Neural crest cell (in vitro differentiated cells): ENCODE measurements at regions not wholly inside any gene's neighbourhood (a gene's known extent, or its start where the extent isn't known, plus 50 kb on each side); places are given as distances from the start of the nearest gene placed in this dataset.
A peak's percentile ranks its signal among the peaks of the same experiment; 100 is the strongest.
"Not testable (repeated sequence)": the region's sequence is repeated elsewhere in the genome, so short reads cannot be mapped to it uniquely, and the experiment has no call there.

Experiments used
- DNase-seq: peaks from one replicate; pipeline ENCODE4 v3.0.0; 2021; ENCODE audit warnings: low read depth, mixed read lengths, low spot score
- H3K27ac Mint-ChIP-seq: one replicate; pipeline ENCODE4 v1.8.0; 2021; ENCODE audit warnings: mild to moderate bottlenecking, mixed read lengths; ENCODE audit not compliant: unreplicated experiment
- H3K27me3 Mint-ChIP-seq: 2 replicates; pipeline ENCODE4 v1.8.0; 2021; ENCODE audit warnings: low read depth, mild to moderate bottlenecking, mixed read lengths
- H3K36me3 Mint-ChIP-seq: 2 replicates; pipeline ENCODE4 v1.8.0; 2021; ENCODE audit warnings: low read depth, mild to moderate bottlenecking, mixed read lengths
- H3K4me1 Mint-ChIP-seq: 2 replicates; pipeline ENCODE4 v1.8.0; 2021; ENCODE audit warnings: mixed read lengths
- H3K4me3 Mint-ChIP-seq: one replicate; pipeline ENCODE4 v1.8.0; 2021; ENCODE audit warnings: mild to moderate bottlenecking, mixed read lengths
- H3K9me3 Mint-ChIP-seq: 2 replicates; pipeline ENCODE4 v1.8.0; 2021; ENCODE audit warnings: mixed read lengths
- CTCF ChIP-seq: fragments of 200-600 bp; sonication (generic); conservative IDR thresholded peaks from 2 replicates; pipeline ENCODE4 v1.5.0; 2021; ENCODE audit warnings: antibody characterized with exemption, mild to moderate bottlenecking

- DNase-seq, result no peak
- H3K9me3 Mint-ChIP-seq, result peaks cover 7% of the 10 kb centered on the region
- no peak for TF ChIP-seq CTCF
- peaks cover 16% of the 10 kb centered on the region for H3K4me1 Mint-ChIP-seq
- no peak overlapping the region for H3K4me3 Mint-ChIP-seq
- no peaks in the 10 kb centered on the region for H3K27me3 Mint-ChIP-seq
- H3K27ac Mint-ChIP-seq, result peak overlapping the region; percentile 45
- H3K36me3 Mint-ChIP-seq, result peaks cover 6% of the 10 kb centered on the region
Measured at GRCh38 chr5:89827359-89827758, 582.2 kb downstream of the CETN3 start.

- Mint-ChIP-seq H3K4me1 (peaks cover 18% of the 10 kb centered on the region), H3K4me3 (no peak overlapping the region), H3K36me3 (peaks cover 8% of the 10 kb centered on the region), H3K27ac (no peak overlapping the region), H3K27me3 (no peaks in the 10 kb centered on the region), H3K9me3 (peaks cover 9% of the 10 kb centered on the region)
- TF ChIP-seq CTCF, result no peak
- no peak for DNase-seq
Measured at GRCh38 chr5:89826938-89827337, 582.6 kb downstream of the CETN3 start.

- Mint-ChIP-seq H3K27me3 (no peaks in the 10 kb centered on the region), H3K36me3 (peaks cover 8% of the 10 kb centered on the region), H3K4me3 (no peak overlapping the region), H3K27ac (peak overlapping the region; percentile 72), H3K4me1 (peaks cover 18% of the 10 kb centered on the region), H3K9me3 (peaks cover 15% of the 10 kb centered on the region)
- TF ChIP-seq CTCF, result no peak
- DNase-seq, result no peak
Measured at GRCh38 chr5:89823046-89823445, 586.5 kb downstream of the CETN3 start.

GRCh38 chr5:89817841-89818240 lies 591.7 kb downstream of the CETN3 start:
- Mint-ChIP-seq H3K9me3 (peaks cover 13% of the 10 kb centered on the region), H3K27me3 (no peaks in the 10 kb centered on the region), H3K4me1 (peaks cover 6% of the 10 kb centered on the region), H3K4me3 (no peak overlapping the region), H3K36me3 (peaks cover 4% of the 10 kb centered on the region), H3K27ac (no peak overlapping the region)
- DNase-seq, result no peak
- TF ChIP-seq CTCF, result no peak

GRCh38 chr5:89816038-89816437 lies 593.5 kb downstream of the CETN3 start:
- Mint-ChIP-seq H3K4me1 (no peaks in the 10 kb centered on the region), H3K27ac (no peak overlapping the region), H3K36me3 (no peaks in the 10 kb centered on the region), H3K4me3 (no peak overlapping the region), H3K9me3 (peaks cover 8% of the 10 kb centered on the region), H3K27me3 (no peaks in the 10 kb centered on the region)
- no peak for TF ChIP-seq CTCF
- no peak for DNase-seq

- not testable (repeated sequence) for H3K4me3 Mint-ChIP-seq, H3K27ac Mint-ChIP-seq, DNase-seq, H3K27me3 Mint-ChIP-seq, H3K4me1 Mint-ChIP-seq
- Mint-ChIP-seq H3K36me3 (peaks cover 14% of the 10 kb centered on the region), H3K9me3 (peaks cover 11% of the 10 kb centered on the region)
Measured at GRCh38 chr5:89800735-89801134, 608.8 kb downstream of the CETN3 start.

GRCh38 chr5:89794504-89794903 lies 615.1 kb downstream of the CETN3 start:
- not testable (repeated sequence) for H3K27ac Mint-ChIP-seq, H3K4me1 Mint-ChIP-seq, H3K36me3 Mint-ChIP-seq

GRCh38 chr5:89779734-89780133 lies 629.8 kb downstream of the CETN3 start:
- DNase-seq, H3K27ac Mint-ChIP-seq, H3K4me3 Mint-ChIP-seq, H3K27me3 Mint-ChIP-seq, H3K4me1 Mint-ChIP-seq: not testable (repeated sequence)
- peaks cover 28% of the 10 kb centered on the region for H3K36me3 Mint-ChIP-seq
- peaks cover 32% of the 10 kb centered on the region for H3K9me3 Mint-ChIP-seq

More at GRCh38 chr5:89794504-89794903, 615.1 kb downstream of the CETN3 start:
- DNase-seq, H3K4me3 Mint-ChIP-seq, H3K27me3 Mint-ChIP-seq: not testable (repeated sequence)
- peaks cover 12% of the 10 kb centered on the region for H3K9me3 Mint-ChIP-seq
